ENCODE measurements at regions not wholly inside any gene's neighbourhood (a gene's known extent, or its start where the extent isn't known, plus 50 kb on each side); places are given as distances from the start of the nearest gene placed in this dataset.

DNA sequence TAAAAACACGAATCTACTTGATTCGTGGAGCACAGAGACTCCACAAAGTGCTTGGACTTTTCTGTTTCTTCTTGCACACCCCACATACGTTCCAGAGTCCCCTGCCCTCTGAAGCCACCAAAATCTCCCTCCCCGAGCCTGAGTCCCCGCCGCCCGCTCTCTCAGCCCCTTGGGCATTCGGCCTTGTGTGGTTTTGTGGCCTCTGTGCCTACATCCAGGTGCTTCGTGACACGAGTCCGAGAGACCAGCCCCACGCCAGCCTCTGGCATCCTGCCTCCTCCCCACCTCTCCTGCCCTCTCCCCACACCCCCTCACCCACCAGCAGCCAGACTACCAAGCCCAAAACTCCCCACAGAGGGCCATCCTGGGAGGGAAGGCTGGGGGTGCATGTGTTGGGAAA is 87.8 kb upstream of the PPP1R26 start:
- TF ChIP-seq GATA3 (IDR thresholded peaks at IDR 0.05; ENCODE audit: low read depth, low read length) (no peak), GATA2 (IDR thresholded peaks at IDR 0.05; ENCODE audit: low read depth, low read length) (no peak)
